AG09319 (cell line): ENCODE measurements at regions not wholly inside any gene's neighbourhood (a gene's known extent, or its start where the extent isn't known, plus 50 kb on each side); places are given as distances from the start of the nearest gene placed in this dataset.

Source experiments
- DNase-seq: peaks from one replicate; pipeline ENCODE4 v3.0.0-alpha.2; 2010; ENCODE audit warnings: low read depth; ENCODE audit errors: extremely low read depth
- CTCF ChIP-seq: IDR thresholded peaks from 2 replicates; pipeline ENCODE4 v1.5.1; 2011; ENCODE audit warnings: low read depth, mild to moderate bottlenecking, inconsistent platforms, low read length, moderate library complexity

DNA sequence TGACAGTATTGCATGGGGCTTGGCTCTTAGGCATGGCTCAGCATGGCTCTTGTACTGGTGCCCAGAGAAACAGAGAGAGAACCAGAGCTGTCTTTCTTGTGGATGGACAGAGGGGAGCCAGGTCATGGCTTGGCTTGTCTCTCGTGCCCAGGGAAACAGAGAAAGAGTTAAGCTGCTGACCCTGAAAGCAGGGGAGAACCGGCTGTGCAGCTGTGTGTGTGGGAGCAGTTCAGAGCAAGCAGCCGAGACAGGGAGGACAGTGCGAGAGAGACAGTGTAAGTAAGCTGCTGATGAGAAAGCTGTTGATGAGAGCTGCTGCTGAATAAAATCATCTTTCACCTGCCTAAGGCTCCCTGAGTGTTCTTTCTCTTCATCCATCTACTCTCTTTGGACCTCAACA lies 61.3 kb upstream of the DDHD1 start:
- DNase-seq, result no peak
- TF ChIP-seq CTCF, result no peak

DNA sequence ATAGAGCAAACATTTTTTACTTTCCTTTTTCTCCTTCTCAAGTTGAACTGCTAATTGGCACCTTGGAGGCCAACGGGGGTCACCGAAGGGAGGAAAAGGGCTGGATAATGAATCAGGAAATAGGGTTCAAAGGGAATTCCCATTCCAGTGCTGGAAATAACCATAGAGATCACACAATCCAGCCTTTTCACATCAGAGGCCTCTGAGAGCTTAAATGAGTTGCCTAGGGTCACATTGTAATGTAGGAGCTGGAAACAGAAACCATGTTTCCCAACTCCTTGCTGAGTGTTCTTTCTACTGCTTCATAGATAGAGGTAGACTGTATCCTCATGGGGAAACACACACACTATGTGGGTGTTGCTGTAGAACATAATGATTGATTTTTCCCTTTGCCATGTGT lies 60.6 kb upstream of the DDHD1 start:
- no peak for DNase-seq
- no peak for TF ChIP-seq CTCF

GRCh38 chr14:53209370-53209769 lies 56.2 kb upstream of the DDHD1 start:
- DNase-seq, result no peak
- no peak for TF ChIP-seq CTCF
